Gastroesophageal sphincter (tissue), 3 donors: ENCODE measurements at regions not wholly inside any gene's neighbourhood (a gene's known extent, or its start where the extent isn't known, plus 50 kb on each side); places are given as distances from the start of the nearest gene placed in this dataset.

Experiments
- EP300 ChIP-seq: sonication (generic); formaldehyde crosslinking; IDR thresholded peaks from one replicate; pipeline ENCODE4 v1.6.1; 2017; ENCODE audit warnings: antibody characterized with exemption, mild to moderate bottlenecking
- POLR2AphosphoS5 ChIP-seq: sonication (generic); formaldehyde crosslinking; IDR thresholded peaks from one replicate; pipeline ENCODE4 v1.6.1; 2017; ENCODE audit warnings: antibody characterized with exemption
- TF ChIP-seq, protein P1 (sequence below), 4 experiments: fragments of 200-600 bp in 2 of 4; fragments of 450-650 bp in 2 of 4; sonication (generic) in 1 of 4; IDR thresholded peaks; one replicate each; pipeline ENCODE4 v1.5.1; 2017 to 2019; ENCODE audit warnings: antibody characterized with exemption in 4 of 4, mild to moderate bottlenecking in 2 of 4, moderate library complexity in 2 of 4

DNA sequence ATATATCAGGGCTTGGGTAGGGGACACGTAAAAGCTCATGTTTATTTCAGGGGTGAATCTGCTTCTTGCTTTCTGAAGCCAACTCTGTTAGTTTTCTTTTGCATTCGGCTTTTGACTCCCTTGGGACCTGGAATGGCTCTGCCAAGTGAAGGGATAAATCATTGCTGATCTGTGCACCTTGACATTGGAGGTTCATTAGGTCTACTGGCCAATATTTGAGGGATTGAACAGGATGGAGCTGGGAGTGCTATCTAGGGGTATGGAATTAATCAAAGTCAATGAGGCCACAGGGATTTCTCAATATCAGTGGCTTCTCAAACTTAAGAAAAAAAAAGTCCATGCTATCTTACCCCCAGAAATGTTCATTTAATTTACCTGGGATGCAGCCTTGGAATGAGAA, 203.5 kb upstream of the RMST start:
- TF ChIP-seq, protein P1, sequence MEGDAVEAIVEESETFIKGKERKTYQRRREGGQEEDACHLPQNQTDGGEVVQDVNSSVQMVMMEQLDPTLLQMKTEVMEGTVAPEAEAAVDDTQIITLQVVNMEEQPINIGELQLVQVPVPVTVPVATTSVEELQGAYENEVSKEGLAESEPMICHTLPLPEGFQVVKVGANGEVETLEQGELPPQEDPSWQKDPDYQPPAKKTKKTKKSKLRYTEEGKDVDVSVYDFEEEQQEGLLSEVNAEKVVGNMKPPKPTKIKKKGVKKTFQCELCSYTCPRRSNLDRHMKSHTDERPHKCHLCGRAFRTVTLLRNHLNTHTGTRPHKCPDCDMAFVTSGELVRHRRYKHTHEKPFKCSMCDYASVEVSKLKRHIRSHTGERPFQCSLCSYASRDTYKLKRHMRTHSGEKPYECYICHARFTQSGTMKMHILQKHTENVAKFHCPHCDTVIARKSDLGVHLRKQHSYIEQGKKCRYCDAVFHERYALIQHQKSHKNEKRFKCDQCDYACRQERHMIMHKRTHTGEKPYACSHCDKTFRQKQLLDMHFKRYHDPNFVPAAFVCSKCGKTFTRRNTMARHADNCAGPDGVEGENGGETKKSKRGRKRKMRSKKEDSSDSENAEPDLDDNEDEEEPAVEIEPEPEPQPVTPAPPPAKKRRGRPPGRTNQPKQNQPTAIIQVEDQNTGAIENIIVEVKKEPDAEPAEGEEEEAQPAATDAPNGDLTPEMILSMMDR (IDR thresholded peaks at IDR 0.05), result no peak
- TF ChIP-seq POLR2AphosphoS5, result no peak
- TF ChIP-seq EP300, result no peak
